ENCODE measurements at regions not wholly inside any gene's neighbourhood (a gene's known extent, or its start where the extent isn't known, plus 50 kb on each side); places are given as distances from the start of the nearest gene placed in this dataset.
"Not testable (repeated sequence)": the region's sequence is repeated elsewhere in the genome, so short reads cannot be mapped to it uniquely, and the experiment has no call there.

GRCh38 chr1:208686592-208686991 lies 442.4 kb upstream of the PLXNA2 start:
- DNase-seq = no peak
- peaks cover 2% of the 10 kb centered on the region for H3K27me3 Mint-ChIP-seq

GRCh38 chr1:208688656-208689315 lies 444.6 kb upstream of the PLXNA2 start:
- Mint-ChIP-seq H3K4me1 (no peaks in the 10 kb centered on the region), H3K9me3 (no peaks in the 10 kb centered on the region), H3K36me3 (ENCODE audit: low read depth) (no peaks in the 10 kb centered on the region), H3K4me3 (no peak overlapping the region), H3K27me3 (no peaks in the 10 kb centered on the region), H3K27ac (no peak overlapping the region)
- DNase-seq = no peak
- intact Hi-C loops (cut with micrococcal nuclease) = no loop called here

More at GRCh38 chr1:208686592-208686991, 442.4 kb upstream of the PLXNA2 start:
- no peak overlapping the region for H3K4me3 Mint-ChIP-seq
- intact Hi-C loops (cut with micrococcal nuclease) = no loop called here
- H3K4me1 Mint-ChIP-seq = no peaks in the 10 kb centered on the region
- H3K36me3 Mint-ChIP-seq (ENCODE audit: low read depth) = no peaks in the 10 kb centered on the region
- H3K27ac Mint-ChIP-seq = no peak overlapping the region
- H3K9me3 Mint-ChIP-seq = no peaks in the 10 kb centered on the region

GRCh38 chr1:208691012-208691411 lies 446.8 kb upstream of the PLXNA2 start:
- no peaks in the 10 kb centered on the region for H3K9me3 Mint-ChIP-seq

GRCh38 chr1:208709981-208710380 lies 465.8 kb upstream of the PLXNA2 start:
- Mint-ChIP-seq H3K27me3 (no peaks in the 10 kb centered on the region), H3K9me3 (no peaks in the 10 kb centered on the region), H3K27ac (no peak overlapping the region), H3K36me3 (ENCODE audit: low read depth) (no peaks in the 10 kb centered on the region), H3K4me3 (no peak overlapping the region), H3K4me1 (no peaks in the 10 kb centered on the region)
- intact Hi-C loops (cut with micrococcal nuclease) = no loop called here
- no peak for DNase-seq

More at GRCh38 chr1:208691012-208691411, 446.8 kb upstream of the PLXNA2 start:
- H3K27me3 Mint-ChIP-seq = no peaks in the 10 kb centered on the region
- intact Hi-C loops (cut with micrococcal nuclease) = no loop called here
- no peak for DNase-seq
- H3K27ac Mint-ChIP-seq = no peak overlapping the region
- no peaks in the 10 kb centered on the region for H3K4me1 Mint-ChIP-seq
- H3K4me3 Mint-ChIP-seq = no peak overlapping the region
- H3K36me3 Mint-ChIP-seq (ENCODE audit: low read depth) = no peaks in the 10 kb centered on the region

GRCh38 chr1:208714323-208714722 lies 470.1 kb upstream of the PLXNA2 start:
- Mint-ChIP-seq H3K4me3 (no peak overlapping the region), H3K9me3 (no peaks in the 10 kb centered on the region), H3K27ac (no peak overlapping the region), H3K27me3 (no peaks in the 10 kb centered on the region), H3K4me1 (no peaks in the 10 kb centered on the region), H3K36me3 (ENCODE audit: low read depth) (no peaks in the 10 kb centered on the region)
- no peak for DNase-seq
- intact Hi-C loops (cut with micrococcal nuclease) = no loop called here

GRCh38 chr1:208717525-208717924 lies 473.3 kb upstream of the PLXNA2 start:
- intact Hi-C loops (cut with micrococcal nuclease) = no loop called here

GRCh38 chr1:208722592-208722991 lies 478.4 kb upstream of the PLXNA2 start:
- Mint-ChIP-seq H3K27me3 (no peaks in the 10 kb centered on the region), H3K36me3 (ENCODE audit: low read depth) (no peaks in the 10 kb centered on the region), H3K27ac (no peak overlapping the region), H3K9me3 (no peaks in the 10 kb centered on the region), H3K4me3 (no peak overlapping the region), H3K4me1 (no peaks in the 10 kb centered on the region)
- no peak for DNase-seq
- intact Hi-C loops (cut with micrococcal nuclease) = no loop called here

More at GRCh38 chr1:208717525-208717924, 473.3 kb upstream of the PLXNA2 start:
- no peaks in the 10 kb centered on the region for H3K4me1 Mint-ChIP-seq
- no peak overlapping the region for H3K4me3 Mint-ChIP-seq
- H3K36me3 Mint-ChIP-seq (ENCODE audit: low read depth) = no peaks in the 10 kb centered on the region
- H3K27ac Mint-ChIP-seq = no peak overlapping the region
- no peaks in the 10 kb centered on the region for H3K27me3 Mint-ChIP-seq
- no peak for DNase-seq
- no peaks in the 10 kb centered on the region for H3K9me3 Mint-ChIP-seq

GRCh38 chr1:208724079-208724478 lies 479.9 kb upstream of the PLXNA2 start:
- Mint-ChIP-seq H3K27ac (no peak overlapping the region), H3K4me1 (no peaks in the 10 kb centered on the region), H3K9me3 (no peaks in the 10 kb centered on the region), H3K27me3 (no peaks in the 10 kb centered on the region), H3K36me3 (ENCODE audit: low read depth) (no peaks in the 10 kb centered on the region), H3K4me3 (no peak overlapping the region)
- intact Hi-C loops (cut with micrococcal nuclease) = no loop called here
- no peak for DNase-seq

GRCh38 chr1:208728815-208729214 lies 484.6 kb upstream of the PLXNA2 start:
- peaks cover 7% of the 10 kb centered on the region for H3K27me3 Mint-ChIP-seq
- no peaks in the 10 kb centered on the region for H3K9me3 Mint-ChIP-seq
- H3K36me3 Mint-ChIP-seq (ENCODE audit: low read depth) = no peaks in the 10 kb centered on the region
- intact Hi-C loops (cut with micrococcal nuclease) = no loop called here
- H3K27ac Mint-ChIP-seq = no peak overlapping the region
- no peak for DNase-seq
- peaks cover 5% of the 10 kb centered on the region for H3K4me1 Mint-ChIP-seq
- no peak overlapping the region for H3K4me3 Mint-ChIP-seq

GRCh38 chr1:208731981-208732821 lies 488.0 kb upstream of the PLXNA2 start:
- Mint-ChIP-seq H3K4me3 (peak overlapping the region; percentile 38), H3K27me3 (peaks cover 7% of the 10 kb centered on the region), H3K36me3 (ENCODE audit: low read depth) (no peaks in the 10 kb centered on the region), H3K27ac (no peak overlapping the region), H3K9me3 (no peaks in the 10 kb centered on the region), H3K4me1 (peaks cover 5% of the 10 kb centered on the region)
- DNase-seq = peak; percentile 57
- intact Hi-C loops (cut with micrococcal nuclease) = no loop called here

GRCh38 chr1:208737161-208737560 lies 493.0 kb upstream of the PLXNA2 start:
- H3K27me3 Mint-ChIP-seq = peaks cover 5% of the 10 kb centered on the region
- H3K4me1 Mint-ChIP-seq = peaks cover 5% of the 10 kb centered on the region
- no peaks in the 10 kb centered on the region for H3K36me3 Mint-ChIP-seq (ENCODE audit: low read depth)
- intact Hi-C loops (cut with micrococcal nuclease) = no loop called here
- no peak overlapping the region for H3K4me3 Mint-ChIP-seq
- DNase-seq = no peak
- peaks cover 3% of the 10 kb centered on the region for H3K9me3 Mint-ChIP-seq
- H3K27ac Mint-ChIP-seq = no peak overlapping the region

GRCh38 chr1:208737922-208738321 lies 493.7 kb upstream of the PLXNA2 start:
- Mint-ChIP-seq H3K36me3 (ENCODE audit: low read depth) (no peaks in the 10 kb centered on the region), H3K9me3 (peaks cover 3% of the 10 kb centered on the region), H3K27me3 (peaks cover 3% of the 10 kb centered on the region), H3K27ac (no peak overlapping the region), H3K4me3 (no peak overlapping the region), H3K4me1 (no peaks in the 10 kb centered on the region)
- intact Hi-C loops (cut with micrococcal nuclease) = no loop called here
- DNase-seq = no peak

GRCh38 chr1:208739636-208740035 lies 495.5 kb upstream of the PLXNA2 start:
- H3K36me3 Mint-ChIP-seq (ENCODE audit: low read depth); DNase-seq; H3K4me1 Mint-ChIP-seq; intact Hi-C loops (cut with micrococcal nuclease); H3K4me3 Mint-ChIP-seq; H3K9me3 Mint-ChIP-seq; H3K27ac Mint-ChIP-seq; H3K27me3 Mint-ChIP-seq: not testable (repeated sequence)

GRCh38 chr1:208741296-208741695 lies 497.1 kb upstream of the PLXNA2 start:
- Mint-ChIP-seq H3K4me1 (no peaks in the 10 kb centered on the region), H3K9me3 (peaks cover 3% of the 10 kb centered on the region), H3K27ac (no peak overlapping the region), H3K36me3 (ENCODE audit: low read depth) (no peaks in the 10 kb centered on the region), H3K27me3 (no peaks in the 10 kb centered on the region), H3K4me3 (no peak overlapping the region)
- intact Hi-C loops (cut with micrococcal nuclease) = no loop called here
- no peak for DNase-seq

Data from activated CD4-positive, alpha-beta T cell treated with anti-CD3 and anti-CD28 coated beads, Interleukin-2, amount 10 ng/mL, durations not matched to agents 24 days and 14 days (primary cell).